ENCODE measurements at regions not wholly inside any gene's neighbourhood (a gene's known extent, or its start where the extent isn't known, plus 50 kb on each side); places are given as distances from the start of the nearest gene placed in this dataset.

GRCh38 chr13:31878052-31878451, 138.7 kb downstream of the RXFP2 start:
- H3K9me3 ChIP-seq (ENCODE audit: control insufficient read depth, insufficient read depth, low read length): no peaks in the 10 kb centered on the region
- H3K4me1 ChIP-seq (ENCODE audit: control insufficient read depth, low read length): no peaks in the 10 kb centered on the region
- H4K20me1 ChIP-seq (ENCODE audit: control insufficient read depth, insufficient read depth, low read depth, low read length): no peaks in the 10 kb centered on the region
- H3K9me2 ChIP-seq (replicated peaks; ENCODE audit: control insufficient read depth, low read length): no peaks in the 10 kb centered on the region
- H3K36me3 ChIP-seq (ENCODE audit: control insufficient read depth, low read length): no peaks in the 10 kb centered on the region
- no peaks in the 10 kb centered on the region for H3F3A ChIP-seq (ENCODE audit: control insufficient read depth, insufficient read depth)
- no peak overlapping the region for H3K4me3 ChIP-seq (ENCODE audit: low read length)
- no peak overlapping the region for H3K27ac ChIP-seq (ENCODE audit: low read depth, low read length)
- TF ChIP-seq CTCF (IDR thresholded peaks at IDR 0.05; ENCODE audit: low read depth, low read length, poor library complexity, severe bottlenecking): no peak
- TF ChIP-seq EZH2phosphoT487 (IDR thresholded peaks at IDR 0.05; ENCODE audit: borderline replicate concordance, low read length): no peak
- no peak overlapping the region for H3K4me2 ChIP-seq (ENCODE audit: low read length)
- no peaks in the 10 kb centered on the region for H3K27me3 ChIP-seq (ENCODE audit: control insufficient read depth, low read length)
- H3K79me2 ChIP-seq (ENCODE audit: control insufficient read depth, low read length): no peaks in the 10 kb centered on the region

GRCh38 chr13:31878495-31878894, 139.2 kb downstream of the RXFP2 start:
- TF ChIP-seq EZH2phosphoT487 (IDR thresholded peaks at IDR 0.05; ENCODE audit: borderline replicate concordance, low read length) (no peak), CTCF (IDR thresholded peaks at IDR 0.05; ENCODE audit: low read depth, low read length, poor library complexity, severe bottlenecking) (no peak)
- no peak overlapping the region for H3K4me3 ChIP-seq (ENCODE audit: low read length)
- no peaks in the 10 kb centered on the region for H3K9me2 ChIP-seq (replicated peaks; ENCODE audit: control insufficient read depth, low read length)
- H3K79me2 ChIP-seq (ENCODE audit: control insufficient read depth, low read length): no peaks in the 10 kb centered on the region
- no peak overlapping the region for H3K27ac ChIP-seq (ENCODE audit: low read depth, low read length)
- H3F3A ChIP-seq (ENCODE audit: control insufficient read depth, insufficient read depth): no peaks in the 10 kb centered on the region
- no peak overlapping the region for H3K4me2 ChIP-seq (ENCODE audit: low read length)
- no peaks in the 10 kb centered on the region for H3K36me3 ChIP-seq (ENCODE audit: control insufficient read depth, low read length)
- no peaks in the 10 kb centered on the region for H4K20me1 ChIP-seq (ENCODE audit: control insufficient read depth, insufficient read depth, low read depth, low read length)
- H3K4me1 ChIP-seq (ENCODE audit: control insufficient read depth, low read length): no peaks in the 10 kb centered on the region
- no peaks in the 10 kb centered on the region for H3K9me3 ChIP-seq (ENCODE audit: control insufficient read depth, insufficient read depth, low read length)
- H3K27me3 ChIP-seq (ENCODE audit: control insufficient read depth, low read length): no peaks in the 10 kb centered on the region

- Histone ChIP-seq H3K4me3 (ENCODE audit: low read length) (no peak overlapping the region), H3K9me2 (replicated peaks; ENCODE audit: control insufficient read depth, low read length) (no peaks in the 10 kb centered on the region), H3K36me3 (ENCODE audit: control insufficient read depth, low read length) (no peaks in the 10 kb centered on the region), H3K4me1 (ENCODE audit: control insufficient read depth, low read length) (no peaks in the 10 kb centered on the region), H3K4me2 (ENCODE audit: low read length) (no peak overlapping the region), H3F3A (ENCODE audit: control insufficient read depth, insufficient read depth) (no peaks in the 10 kb centered on the region), H3K9me3 (ENCODE audit: control insufficient read depth, insufficient read depth, low read length) (no peaks in the 10 kb centered on the region), H4K20me1 (ENCODE audit: control insufficient read depth, insufficient read depth, low read depth, low read length) (no peaks in the 10 kb centered on the region), H3K79me2 (ENCODE audit: control insufficient read depth, low read length) (no peaks in the 10 kb centered on the region), H3K27ac (ENCODE audit: low read depth, low read length) (no peak overlapping the region), H3K27me3 (ENCODE audit: control insufficient read depth, low read length) (no peaks in the 10 kb centered on the region)
- no peak for TF ChIP-seq CTCF (IDR thresholded peaks at IDR 0.05; ENCODE audit: low read depth, low read length, poor library complexity, severe bottlenecking)
These were observed 139.6 kb downstream of the RXFP2 start for GRCh38 chr13:31878955-31879354.

All from DOHH2 (cell line).